CD4-positive, alpha-beta T cell treated with Interleukin-4 for 4 hours (primary cell): ENCODE measurements at regions not wholly inside any gene's neighbourhood (a gene's known extent, or its start where the extent isn't known, plus 50 kb on each side); places are given as distances from the start of the nearest gene placed in this dataset.
"Not testable (repeated sequence)": the region's sequence is repeated elsewhere in the genome, so short reads cannot be mapped to it uniquely, and the experiment has no call there.

Source experiments
- DNase-seq: peaks from one replicate; pipeline ENCODE4 v3.0.0-alpha.2; 2020

DNA sequence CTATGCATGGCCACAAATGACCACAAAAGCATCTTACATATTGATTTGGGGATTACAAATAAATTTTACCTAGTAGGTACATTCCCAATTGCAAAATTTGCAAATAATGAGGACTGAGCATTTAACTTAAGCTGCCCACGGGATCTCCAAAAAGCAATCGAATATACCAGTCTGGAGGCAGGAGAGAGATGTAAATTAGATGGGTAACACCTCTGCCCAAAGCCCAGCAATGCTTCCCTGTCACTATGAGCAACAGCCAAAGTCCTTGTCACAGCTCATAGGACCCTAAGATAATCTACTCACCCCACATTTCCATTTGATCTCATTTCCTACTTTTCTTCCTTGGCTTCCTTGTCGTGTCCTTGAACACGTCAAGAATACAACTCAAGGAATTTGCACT lies 172.2 kb downstream of the SUCLG1 start:
- DNase-seq: no peak

DNA sequence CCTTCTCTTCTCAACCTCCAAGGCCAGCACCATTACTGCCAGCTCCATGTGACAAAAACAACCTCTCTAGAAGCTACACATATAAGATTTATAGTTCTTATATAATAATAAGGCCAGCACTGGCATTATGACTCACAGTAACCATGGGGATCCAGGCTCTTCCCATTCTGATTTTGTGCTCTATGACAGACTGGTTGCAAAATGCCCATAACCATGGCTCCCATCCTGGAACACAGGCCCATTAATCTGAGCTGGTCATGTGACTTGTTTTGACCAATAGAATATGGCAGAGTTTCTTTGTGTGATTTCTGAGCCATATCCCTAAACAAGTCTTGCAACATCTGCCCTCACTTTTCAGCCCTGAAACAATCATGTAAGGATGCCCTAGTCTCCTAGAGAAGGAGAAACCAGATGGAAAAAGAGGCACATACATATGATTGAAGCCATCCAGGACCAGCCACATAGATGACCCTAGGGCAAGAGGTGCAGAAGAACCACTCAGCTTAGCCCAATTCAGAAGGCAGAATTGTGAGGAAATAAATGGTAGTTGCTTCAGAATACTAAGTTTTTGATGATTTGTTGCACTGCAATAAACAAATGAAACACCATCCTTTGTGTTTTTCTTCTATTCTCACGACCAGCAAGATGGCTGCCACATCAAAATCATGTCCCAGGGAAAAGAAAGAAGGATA lies 173.9 kb downstream of the SUCLG1 start:
- DNase-seq: no peak

DNA sequence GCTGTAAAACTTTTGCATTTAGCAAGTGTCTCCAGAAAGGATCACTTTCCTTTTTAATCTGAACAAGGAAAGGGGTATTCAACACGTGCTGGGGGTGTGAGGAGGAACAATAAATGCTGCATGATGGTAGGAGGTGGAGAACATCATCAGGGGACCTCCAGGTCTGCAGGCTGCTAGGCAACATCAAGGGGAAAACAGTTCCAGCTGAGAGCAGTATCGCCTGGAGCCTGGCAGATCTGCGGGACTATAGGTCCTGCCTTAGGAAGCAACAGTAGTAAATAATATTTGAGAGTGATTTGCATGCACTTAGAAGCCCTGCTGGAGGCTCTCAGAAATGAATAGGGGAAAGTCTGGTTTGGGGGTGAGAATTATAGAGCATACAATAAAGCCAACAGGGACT lies 175.6 kb downstream of the SUCLG1 start:
- DNase-seq: no peak

DNA sequence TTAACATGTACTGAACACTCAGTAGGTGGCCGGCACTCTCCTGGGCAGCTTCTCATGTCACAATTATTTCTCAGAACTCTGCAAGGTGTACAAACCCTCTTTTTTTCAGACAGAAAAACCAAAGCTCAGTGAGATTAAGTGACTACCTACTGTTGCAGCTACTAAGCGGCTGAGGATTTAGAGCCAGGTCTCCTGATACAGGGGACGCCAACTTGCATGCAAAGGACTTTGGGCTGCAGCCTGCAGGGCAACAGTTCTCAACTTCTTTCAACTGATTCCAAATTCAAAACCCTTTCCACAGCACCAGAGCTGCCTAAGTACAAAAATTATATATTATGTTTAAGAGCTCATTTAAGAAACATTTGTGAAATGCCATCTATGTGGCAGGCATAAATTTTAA lies 177.6 kb downstream of the SUCLG1 start:
- DNase-seq: no peak

DNA sequence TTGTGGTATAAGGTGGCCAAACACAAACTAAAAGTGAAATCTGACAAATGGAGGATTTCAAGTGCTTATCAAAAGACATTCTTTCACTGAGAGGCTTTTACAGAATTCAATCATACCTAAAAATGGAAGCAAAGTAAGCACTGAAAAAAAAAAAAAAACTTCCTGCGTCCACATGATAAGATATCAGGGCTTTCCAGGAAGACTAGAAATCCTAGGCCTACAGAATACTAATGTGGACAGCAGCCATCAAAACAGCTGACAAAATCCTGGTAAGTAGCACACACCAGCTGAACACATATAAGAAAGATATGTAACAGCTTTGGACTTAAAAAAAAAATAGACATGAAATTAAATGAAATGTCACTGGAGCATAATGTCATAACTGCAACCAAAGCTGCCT lies 178.2 kb downstream of the SUCLG1 start:
- no peak for DNase-seq

DNA sequence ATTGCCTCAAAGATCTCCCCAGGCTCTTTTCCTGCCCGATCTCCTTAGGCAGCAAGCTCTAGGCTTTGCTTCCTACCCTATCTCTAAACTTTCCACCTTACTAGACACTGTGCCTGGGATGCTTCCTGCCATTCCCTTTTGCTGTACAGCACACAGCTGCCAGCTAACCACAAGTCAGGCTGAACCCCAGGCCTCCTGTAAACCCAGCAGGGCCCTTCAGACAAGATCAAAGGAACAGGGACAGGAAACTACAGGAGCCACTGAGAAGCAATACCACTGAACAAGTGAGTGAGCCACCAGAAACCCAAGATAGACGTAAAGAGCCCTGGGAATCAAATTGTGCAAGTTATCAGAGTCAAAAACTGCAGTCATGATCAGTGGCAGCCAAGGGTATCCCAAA lies 180.7 kb downstream of the SUCLG1 start:
- DNase-seq: no peak

DNA sequence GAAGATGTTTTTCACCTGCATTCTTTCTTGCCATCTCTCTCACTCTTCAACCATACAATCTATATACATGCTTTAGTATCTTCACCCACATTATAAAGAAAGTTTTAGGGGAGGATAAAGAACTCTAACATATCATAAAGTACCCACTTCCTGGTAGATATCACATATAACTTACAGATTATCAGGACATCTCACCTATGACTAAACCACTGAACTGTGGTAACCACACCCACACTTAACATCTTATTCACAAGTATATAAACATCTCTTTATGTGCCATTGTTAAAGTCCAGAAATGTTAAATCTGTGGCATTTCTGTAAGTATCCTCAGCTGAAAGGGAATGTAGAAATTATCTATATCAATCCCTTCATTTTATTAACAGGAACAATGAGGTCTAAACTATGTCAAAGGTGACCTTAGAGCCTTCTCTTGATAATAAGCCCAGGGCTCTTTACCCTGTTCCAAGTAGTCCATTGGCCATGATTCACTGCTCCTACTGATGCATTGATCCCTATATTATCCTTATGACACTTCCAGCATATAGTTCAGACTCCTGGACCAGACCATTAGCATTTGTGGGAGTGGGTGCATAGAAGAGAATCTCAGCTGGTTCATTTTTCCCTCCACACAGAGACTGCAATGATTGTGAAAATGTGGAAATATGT lies 182.4 kb downstream of the SUCLG1 start:
- DNase-seq: no peak

DNA sequence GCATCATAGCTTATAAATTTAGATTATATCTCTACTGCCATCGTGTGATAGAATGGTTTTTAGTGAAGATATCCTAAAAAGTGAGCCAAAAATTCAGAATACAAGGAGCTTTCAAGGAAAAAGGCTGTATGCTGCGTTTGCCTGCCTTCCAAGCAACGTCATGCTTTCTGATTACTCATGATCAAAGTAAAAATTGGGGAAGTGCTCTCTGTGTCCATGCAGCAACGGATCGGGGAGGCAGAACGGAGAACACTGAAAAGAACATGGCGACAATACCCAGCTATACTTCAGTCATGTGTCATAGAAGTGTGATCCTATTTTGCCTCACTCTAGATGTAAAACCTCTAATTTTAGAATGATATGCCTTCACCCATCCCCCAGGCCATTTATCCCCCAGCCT lies 185.7 kb downstream of the SUCLG1 start:
- no peak for DNase-seq

DNA sequence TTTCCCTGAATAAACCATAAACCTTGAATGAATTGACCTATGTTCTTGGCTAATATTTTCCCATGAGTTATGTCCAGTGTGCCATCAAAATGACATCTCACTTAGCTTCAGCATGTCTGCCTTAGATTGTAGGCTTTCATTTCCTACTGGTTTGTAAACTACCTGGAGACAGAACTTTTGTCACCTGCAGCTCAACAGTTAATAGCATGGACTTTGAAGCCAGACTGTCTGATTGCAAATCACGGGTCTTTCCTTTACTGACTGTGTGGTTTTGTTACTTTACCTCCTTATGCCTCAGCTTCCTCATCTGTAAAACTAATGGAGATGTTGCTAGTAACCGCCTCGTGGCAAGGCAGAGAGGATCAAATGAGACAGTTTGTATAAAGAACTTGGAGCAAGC lies 187.1 kb downstream of the SUCLG1 start:
- no peak for DNase-seq

DNA sequence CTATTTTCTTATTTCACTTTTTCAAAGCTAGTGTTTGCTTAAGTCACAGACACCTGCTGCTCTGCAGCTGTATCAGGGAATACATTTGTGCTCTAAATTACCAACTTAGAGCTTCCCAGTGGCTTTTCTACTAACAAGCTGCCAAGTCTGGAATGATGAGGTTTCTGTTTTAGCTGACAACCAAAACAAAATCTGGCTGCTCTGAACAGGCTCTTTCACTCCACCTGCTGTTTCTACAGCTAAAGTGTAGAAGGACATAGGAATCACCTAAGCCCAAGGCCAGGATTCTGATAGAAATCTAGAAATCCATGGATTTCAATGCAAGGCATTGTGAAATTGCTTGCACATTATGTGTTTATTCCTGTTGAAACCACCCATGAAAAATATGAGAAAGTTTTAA lies 201.2 kb downstream of the SUCLG1 start:
- DNase-seq: no peak

DNA sequence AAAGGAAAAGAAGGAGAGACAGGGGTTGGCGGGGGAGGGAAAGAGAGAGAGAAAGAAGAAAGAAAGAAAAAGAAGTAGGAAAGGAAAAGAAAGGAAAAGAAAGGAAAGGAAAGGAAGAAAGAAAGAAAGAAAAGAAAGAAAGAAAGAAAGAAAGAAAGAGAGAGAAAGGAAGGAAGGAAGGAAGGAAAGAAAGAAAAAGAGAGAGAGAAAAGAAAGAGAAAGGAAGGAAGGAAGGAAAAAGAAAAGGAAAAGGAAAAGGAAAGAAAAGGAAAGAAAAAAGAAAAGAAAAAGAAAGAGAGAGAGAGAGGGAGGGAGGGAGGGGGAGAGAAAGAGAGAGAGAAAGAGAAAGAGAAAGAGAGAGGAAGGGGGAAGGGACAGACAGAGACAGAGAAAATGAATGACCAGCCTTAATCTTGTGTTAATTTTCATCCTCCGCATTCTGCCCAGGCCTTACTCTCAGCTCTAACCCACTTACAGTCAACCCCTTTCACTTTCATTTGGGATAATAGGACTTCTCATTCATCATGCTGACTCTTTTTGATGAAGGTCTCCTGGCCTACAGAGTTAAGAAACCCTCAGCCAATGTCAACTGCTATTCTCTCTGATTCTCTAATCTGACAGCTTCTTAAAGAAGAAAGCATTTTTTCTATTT lies 207.3 kb downstream of the SUCLG1 start:
- no peak for DNase-seq

DNA sequence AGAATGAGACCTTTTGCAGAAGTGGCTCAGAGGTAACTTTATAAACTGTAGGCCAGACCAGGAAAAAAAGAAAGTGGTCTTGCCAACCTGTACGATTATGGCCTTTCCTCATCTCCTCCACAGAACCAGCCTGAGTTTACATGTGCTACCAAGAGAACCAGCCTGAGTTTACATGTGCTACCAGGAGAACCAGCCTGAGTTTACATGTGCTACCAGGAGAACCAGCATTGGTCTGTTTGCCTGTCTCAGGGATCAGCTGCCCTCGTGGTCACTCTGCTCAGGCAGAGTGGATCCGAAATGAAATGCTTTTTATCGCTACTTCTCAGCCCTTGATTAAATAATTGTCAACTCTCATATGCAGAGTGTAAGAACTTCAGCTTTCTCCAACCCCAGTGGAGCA lies 209.9 kb downstream of the SUCLG1 start:
- DNase-seq: no peak

DNA sequence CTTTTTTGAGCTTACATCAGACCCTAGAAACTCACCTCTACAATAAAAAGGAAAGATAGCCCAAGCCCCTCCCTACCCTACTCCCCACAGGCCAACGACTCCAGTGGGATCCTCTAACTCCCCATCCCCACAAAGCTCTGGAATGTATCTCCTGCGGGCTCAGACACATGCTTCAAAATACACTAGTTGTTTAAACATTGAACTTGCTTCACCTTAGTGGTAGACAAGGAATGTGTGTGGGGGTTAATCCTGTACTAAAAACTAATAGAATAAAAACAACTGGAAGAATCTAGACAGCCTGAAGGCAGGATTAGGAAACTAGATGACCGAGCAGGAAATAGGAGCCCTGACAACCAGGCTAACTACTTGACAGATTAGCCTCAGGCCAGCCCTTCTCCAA lies 211.5 kb downstream of the SUCLG1 start:
- DNase-seq: no peak

DNA sequence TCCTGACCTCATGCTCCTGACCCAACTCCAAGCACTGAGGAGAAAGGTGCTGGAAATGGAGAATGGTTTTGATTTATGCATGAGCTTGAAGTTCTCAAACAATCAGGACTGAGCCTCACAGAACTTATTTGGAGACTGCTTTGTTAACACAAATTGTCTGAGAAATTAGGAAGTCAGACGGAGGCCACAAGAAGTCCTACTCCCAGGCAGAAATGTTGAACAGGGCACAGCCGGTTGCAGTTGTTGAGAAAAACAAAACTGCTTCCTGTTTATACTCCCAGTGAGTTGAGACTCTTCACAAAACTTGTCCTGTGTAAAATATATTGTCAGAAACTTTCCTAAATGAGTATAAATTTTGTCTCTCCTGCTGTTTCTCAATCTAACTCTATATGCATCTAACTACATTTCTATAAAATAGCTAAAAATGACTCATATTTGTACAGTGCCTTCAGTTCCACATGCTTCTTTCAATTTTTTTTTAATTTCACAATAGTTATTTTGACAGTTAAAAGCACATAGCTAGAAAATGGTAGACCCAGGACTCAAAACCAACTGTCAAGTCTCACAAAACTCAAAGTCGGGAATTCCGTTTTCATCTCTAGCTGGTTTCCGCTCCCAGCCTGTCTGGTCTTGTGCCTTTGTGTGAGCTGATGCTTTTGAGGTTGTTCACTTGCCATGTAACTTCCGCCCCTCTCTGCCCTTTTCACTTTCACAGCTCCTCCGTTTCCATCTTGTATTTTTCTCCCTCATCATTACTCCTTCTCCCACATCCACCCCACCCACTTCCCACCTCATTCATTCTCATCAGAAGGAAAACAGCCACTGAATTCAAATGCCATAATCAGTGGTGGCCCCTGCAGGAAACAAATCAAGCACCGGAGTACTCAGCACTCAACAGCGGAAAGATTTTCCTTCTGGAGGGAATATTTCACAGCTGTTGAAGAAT lies 215.0 kb downstream of the SUCLG1 start:
- DNase-seq: no peak

DNA sequence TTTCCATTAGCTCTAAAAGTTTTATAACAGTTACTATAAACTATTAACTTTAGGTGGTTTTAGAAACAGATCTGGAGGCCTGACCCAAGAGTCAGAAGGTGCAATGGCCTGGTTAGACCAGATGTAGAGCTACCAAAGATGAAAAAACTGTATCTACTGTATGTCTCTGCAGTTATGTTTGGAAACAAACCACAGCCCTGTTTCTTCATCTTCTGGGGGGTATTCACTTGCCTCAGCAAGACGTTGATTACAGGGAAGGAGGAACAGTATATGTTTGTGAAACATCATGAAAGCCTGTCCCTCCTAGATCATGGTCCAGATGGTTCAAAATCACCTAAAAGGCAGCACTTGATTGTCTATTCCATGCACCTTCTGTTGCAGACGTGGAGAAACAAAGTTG lies 220.2 kb downstream of the SUCLG1 start:
- no peak for DNase-seq

DNA sequence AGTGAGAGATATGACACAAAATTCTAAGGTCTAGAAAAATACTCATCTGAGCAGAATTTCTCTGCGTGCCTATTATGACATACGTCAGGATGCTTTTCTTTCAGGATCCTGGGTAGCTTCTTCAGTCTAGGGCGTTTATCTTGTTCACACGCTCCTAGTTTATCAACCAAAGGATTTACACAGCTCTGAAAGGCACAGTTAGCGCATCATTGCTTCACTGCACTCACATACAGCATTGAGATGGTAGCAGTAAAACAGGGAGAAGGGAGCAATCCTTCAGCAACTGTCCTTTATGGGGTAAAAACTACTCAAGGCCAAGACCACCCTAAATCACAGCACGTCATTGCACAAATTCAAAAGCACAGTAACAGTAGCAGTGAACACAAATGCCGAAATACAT lies 222.8 kb downstream of the SUCLG1 start:
- DNase-seq: no peak

DNA sequence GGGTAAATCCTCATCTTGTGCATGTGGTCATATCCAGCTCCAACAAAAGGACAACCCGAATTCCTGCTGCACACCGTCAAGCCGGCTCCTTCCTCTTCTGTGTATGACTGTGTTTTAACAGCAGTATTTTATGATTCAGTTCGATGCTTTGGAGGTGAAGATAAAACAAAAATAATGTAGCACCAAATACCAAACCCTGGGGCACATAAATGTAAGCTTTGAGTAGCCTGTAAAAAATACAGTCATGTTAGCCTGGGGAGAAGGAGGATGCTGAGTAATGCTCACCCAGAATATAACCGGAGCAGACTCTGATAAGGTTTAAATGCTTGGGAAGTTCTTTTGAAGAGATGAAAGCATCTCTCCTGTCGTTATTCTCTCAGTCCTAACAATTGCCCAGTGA lies 225.0 kb downstream of the SUCLG1 start:
- no peak for DNase-seq

DNA sequence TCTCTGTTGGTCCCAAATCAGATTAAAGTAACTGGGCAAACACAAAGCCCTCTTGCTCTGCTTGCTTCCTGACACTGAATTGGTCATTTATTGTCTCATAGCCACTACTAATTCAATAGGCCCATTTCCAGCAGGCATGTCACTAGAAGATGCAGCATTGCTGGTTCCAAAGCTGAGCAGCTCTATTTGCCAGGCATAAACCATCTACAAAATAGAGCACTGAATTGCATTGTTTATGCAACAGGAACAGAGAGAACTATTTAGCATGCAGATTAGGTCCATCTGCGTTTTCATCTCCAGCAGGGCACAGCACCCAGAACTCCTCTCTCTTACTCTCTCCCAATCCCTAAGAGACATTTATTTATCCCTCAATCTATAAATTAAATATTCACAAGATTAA lies 227.6 kb downstream of the SUCLG1 start:
- no peak for DNase-seq

DNA sequence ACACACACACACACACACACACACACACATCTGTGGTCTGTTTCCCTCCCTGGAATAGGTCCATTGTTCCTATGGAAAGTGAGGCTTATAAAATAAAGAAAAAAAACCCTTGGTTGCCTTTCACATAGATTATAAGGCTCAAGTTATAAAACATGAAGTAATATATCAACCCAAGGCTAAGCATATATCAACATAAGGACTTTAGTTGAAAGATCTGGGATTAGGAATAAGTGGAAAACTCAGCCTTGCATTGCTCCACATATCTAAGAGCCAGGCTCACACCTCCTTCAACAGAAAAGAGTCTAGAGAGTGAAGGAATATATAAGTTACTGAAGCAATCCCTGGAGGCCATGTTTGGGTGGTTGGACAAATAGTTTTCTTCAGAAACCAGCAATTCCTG lies 235.0 kb downstream of the SUCLG1 start:
- no peak for DNase-seq

DNA sequence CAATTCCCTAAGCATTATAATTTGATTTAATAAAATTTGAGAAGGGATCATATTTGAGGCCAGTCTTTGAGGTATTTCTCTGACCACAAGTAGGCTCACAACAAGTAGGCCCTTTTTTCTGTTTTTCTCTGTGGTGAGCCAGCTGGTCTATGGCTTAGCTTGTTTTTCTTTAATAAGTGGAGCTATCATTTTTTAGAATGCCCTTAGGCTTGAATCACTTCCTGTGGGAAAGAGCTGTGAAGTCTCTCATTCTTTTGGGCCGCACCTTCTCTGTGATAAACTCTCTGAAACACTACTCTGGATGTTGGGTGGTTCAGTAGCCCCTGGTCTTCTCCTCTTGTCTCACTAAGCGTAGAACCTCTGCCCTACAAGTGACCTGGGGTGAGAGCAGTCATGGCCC lies 235.9 kb downstream of the SUCLG1 start:
- peak; percentile 1 for DNase-seq

DNA sequence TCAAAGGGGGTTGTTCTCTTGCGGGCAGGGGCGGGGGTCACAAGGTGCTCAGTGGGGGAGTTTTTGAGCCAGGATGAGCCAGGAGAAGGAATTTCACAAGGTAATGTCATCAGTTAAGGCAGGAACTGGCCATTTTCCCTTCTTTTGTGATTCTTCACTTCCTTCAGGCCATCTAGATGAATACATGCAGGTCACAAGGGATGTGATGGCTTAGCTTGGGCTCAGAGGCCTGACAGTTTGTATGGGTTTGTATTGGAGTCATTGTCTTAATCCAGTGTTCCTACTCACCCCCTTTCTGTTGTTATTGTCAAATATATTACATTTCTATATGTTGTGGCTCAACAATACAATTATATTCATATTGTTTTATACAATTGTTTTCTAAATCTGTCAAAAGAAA lies 238.0 kb downstream of the SUCLG1 start:
- DNase-seq: not testable (repeated sequence)

DNA sequence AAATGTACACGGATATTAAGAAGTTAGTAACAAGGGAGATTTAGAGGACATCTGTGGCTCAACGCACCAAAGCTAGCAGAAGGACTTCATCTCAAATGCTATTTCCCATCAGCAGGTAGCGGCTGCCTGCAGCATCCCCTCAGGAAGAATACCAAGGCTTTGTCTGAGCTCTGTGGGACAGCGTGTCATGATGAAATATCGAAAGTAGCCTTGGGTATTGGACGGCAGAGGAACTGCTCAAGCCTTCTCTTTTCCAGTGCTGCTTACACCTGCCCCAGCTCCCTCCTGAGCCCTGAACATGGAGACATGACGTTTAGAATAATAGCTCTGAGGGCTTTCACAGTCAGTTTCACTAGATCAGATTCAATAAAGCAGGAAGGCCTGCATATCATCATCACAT lies 241.6 kb downstream of the SUCLG1 start:
- no peak for DNase-seq

DNA sequence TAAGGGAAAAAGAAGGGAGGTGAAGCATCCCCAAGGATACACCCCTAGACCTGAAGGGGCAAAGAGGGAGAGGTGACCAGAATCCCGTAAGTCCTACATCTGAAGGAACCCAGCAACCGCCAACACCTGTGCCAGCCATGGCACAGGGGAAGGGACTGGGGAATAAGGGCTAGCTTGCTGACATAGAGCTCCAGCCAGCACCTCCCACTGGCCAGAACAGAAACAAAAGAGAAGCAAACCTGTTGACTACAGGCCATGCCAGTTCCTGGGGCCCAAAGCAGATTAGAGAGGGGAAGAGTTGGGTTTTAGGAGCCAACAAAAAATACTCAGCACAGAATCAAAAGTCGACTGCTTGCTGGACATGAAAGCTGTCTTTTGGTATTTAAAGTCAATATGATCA lies 244.6 kb downstream of the SUCLG1 start:
- DNase-seq: no peak
